ENCODE measurements at regions not wholly inside any gene's neighbourhood (a gene's known extent, or its start where the extent isn't known, plus 50 kb on each side); places are given as distances from the start of the nearest gene placed in this dataset.

GRCh38 chr1:36612881-36613280 is 130.2 kb upstream of the CSF3R start:
- in situ Hi-C loops (cut with HindIII; ENCODE audit: low sequenced_read_pairs), result no loop called here

- in situ Hi-C loops (cut with HindIII; ENCODE audit: low sequenced_read_pairs), result no loop called here
Observed at GRCh38 chr1:36612121-36612520, 129.4 kb upstream of the CSF3R start.

GRCh38 chr1:36609241-36610027 is 126.7 kb upstream of the CSF3R start:
- in situ Hi-C loops (cut with HindIII; ENCODE audit: low sequenced_read_pairs), result no loop called here

GRCh38 chr1:36608272-36608671 is 125.6 kb upstream of the CSF3R start:
- in situ Hi-C loops (cut with HindIII; ENCODE audit: low sequenced_read_pairs), result no loop called here

- in situ Hi-C loops (cut with HindIII; ENCODE audit: low sequenced_read_pairs), result no loop called here
Observed at GRCh38 chr1:36607263-36607651, 124.5 kb upstream of the CSF3R start.

GRCh38 chr1:36606641-36607262 is 124.0 kb upstream of the CSF3R start:
- in situ Hi-C loops (cut with HindIII; ENCODE audit: low sequenced_read_pairs), result no loop called here

- in situ Hi-C loops (cut with HindIII; ENCODE audit: low sequenced_read_pairs), result no loop called here
Observed at GRCh38 chr1:36605942-36606640, 123.4 kb upstream of the CSF3R start.

GRCh38 chr1:36603461-36603860 is 120.7 kb upstream of the CSF3R start:
- in situ Hi-C loops (cut with HindIII; ENCODE audit: low sequenced_read_pairs), result no loop called here

GRCh38 chr1:36602184-36602583 is 119.5 kb upstream of the CSF3R start:
- in situ Hi-C loops (cut with HindIII; ENCODE audit: low sequenced_read_pairs), result no loop called here

- in situ Hi-C loops (cut with HindIII; ENCODE audit: low sequenced_read_pairs), result loop anchor here (5.0 kb wide), 1 partner anchor 83 kb away; no protein-coding TSS in a partner anchor
Observed at GRCh38 chr1:36599828-36600227, 117.1 kb upstream of the CSF3R start.

GRCh38 chr1:36597514-36597913 is 114.8 kb upstream of the CSF3R start:
- in situ Hi-C loops (cut with HindIII; ENCODE audit: low sequenced_read_pairs), result loop anchor here (5.0 kb wide), 1 partner anchor 80 kb away; no protein-coding TSS in a partner anchor

- in situ Hi-C loops (cut with HindIII; ENCODE audit: low sequenced_read_pairs), result loop anchor here (5.0 kb wide), 1 partner anchor 79 kb away; no protein-coding TSS in a partner anchor
Observed at GRCh38 chr1:36595921-36596320, 113.2 kb upstream of the CSF3R start.

GRCh38 chr1:36595349-36595748 is 112.6 kb upstream of the CSF3R start:
- in situ Hi-C loops (cut with HindIII; ENCODE audit: low sequenced_read_pairs), result loop anchor here (5.0 kb wide), 1 partner anchor 78 kb away; no protein-coding TSS in a partner anchor

- in situ Hi-C loops (cut with HindIII; ENCODE audit: low sequenced_read_pairs), result no loop called here
Observed at GRCh38 chr1:36594023-36594422, 111.3 kb upstream of the CSF3R start.

- in situ Hi-C loops (cut with HindIII; ENCODE audit: low sequenced_read_pairs), result no loop called here
Observed at GRCh38 chr1:36591278-36591677, 108.6 kb upstream of the CSF3R start.

- in situ Hi-C loops (cut with HindIII; ENCODE audit: low sequenced_read_pairs), result no loop called here
Observed at GRCh38 chr1:36590771-36591170, 108.1 kb upstream of the CSF3R start.

- in situ Hi-C loops (cut with HindIII; ENCODE audit: low sequenced_read_pairs), result no loop called here
Observed at GRCh38 chr1:36590264-36590663, 107.6 kb upstream of the CSF3R start.

- in situ Hi-C loops (cut with HindIII; ENCODE audit: low sequenced_read_pairs), result no loop called here
Observed at GRCh38 chr1:36588972-36589371, 106.3 kb upstream of the CSF3R start.

- in situ Hi-C loops (cut with HindIII; ENCODE audit: low sequenced_read_pairs), result no loop called here
Observed at GRCh38 chr1:36585569-36586548, 103.1 kb upstream of the CSF3R start.

GRCh38 chr1:36584874-36585453 is 102.3 kb upstream of the CSF3R start:
- in situ Hi-C loops (cut with HindIII; ENCODE audit: low sequenced_read_pairs), result no loop called here

Data from endothelial cell of hepatic sinusoid (primary cell).